NCI-H510A treated with DMSO at 0.1 percent for 48 hours (cell line): ENCODE measurements at regions not wholly inside any gene's neighbourhood (a gene's known extent, or its start where the extent isn't known, plus 50 kb on each side); places are given as distances from the start of the nearest gene placed in this dataset.
A peak's percentile ranks its signal among the peaks of the same experiment; 100 is the strongest.

ENCODE experiments used
- DNase-seq: peaks from one replicate; lab custom pipeline; 2025; lab: John Stamatoyannopoulos, UW

DNA sequence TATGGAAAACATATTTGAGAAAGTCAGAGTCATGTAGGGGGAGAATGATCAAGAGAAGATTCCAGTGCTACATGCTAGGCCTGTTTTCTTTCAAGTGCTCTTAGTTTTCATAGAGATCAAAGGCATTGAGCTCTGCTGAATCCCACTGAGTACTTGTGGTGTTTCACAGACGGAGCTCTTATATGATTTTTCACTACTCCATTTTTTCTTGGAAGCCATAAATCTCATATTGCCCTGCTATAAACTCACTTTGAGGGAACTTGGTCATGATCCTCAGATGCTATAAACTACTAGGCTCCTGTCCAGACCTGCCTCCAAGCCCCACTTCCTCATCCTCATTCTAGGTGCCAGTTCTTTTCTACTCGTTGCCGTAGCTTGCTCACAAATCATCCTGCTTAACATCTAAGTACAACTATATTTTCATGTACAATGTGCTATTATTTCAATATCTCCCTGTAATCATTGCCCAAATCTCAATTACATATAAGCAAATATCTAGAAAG lies 180.8 kb upstream of the CCDC179 start:
- DNase-seq = no peak

DNA sequence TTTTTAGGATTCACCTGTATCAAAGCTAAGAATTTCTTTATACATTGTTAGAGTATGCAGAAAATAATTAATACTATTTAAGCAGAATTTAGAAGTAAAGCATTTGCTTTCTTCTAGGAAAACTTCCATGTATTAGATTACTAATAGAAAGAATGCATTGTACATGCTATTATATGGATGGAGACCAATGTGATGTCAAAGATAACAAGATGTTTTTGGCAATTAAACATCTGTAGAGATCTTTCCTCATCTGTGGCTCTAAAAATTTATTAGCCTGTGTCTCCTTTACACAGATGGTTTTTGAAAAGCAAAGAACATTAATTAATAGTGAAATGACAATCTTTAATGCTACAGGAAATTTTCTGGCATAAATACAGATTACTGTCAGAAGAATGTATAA lies 198.4 kb upstream of the CCDC179 start:
- no peak for DNase-seq

DNA sequence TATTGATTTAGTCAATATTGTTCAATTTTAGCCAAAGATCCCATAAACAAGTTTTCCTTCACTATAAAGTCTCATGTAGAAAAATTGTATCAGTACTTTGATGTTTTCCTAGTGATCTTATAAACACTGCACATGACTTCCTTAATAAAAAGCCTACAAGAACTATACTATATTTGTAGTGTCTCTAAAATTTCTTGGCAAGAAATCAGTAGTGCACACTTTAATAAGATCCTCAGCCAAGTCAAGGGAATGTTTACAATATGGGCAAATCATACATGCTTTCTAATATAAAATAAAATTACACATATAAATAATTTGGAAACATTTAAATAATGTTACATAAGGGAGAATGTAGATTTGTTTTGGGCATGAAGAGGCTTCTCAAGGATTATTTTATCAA lies 203.0 kb upstream of the CCDC179 start:
- DNase-seq = no peak

DNA sequence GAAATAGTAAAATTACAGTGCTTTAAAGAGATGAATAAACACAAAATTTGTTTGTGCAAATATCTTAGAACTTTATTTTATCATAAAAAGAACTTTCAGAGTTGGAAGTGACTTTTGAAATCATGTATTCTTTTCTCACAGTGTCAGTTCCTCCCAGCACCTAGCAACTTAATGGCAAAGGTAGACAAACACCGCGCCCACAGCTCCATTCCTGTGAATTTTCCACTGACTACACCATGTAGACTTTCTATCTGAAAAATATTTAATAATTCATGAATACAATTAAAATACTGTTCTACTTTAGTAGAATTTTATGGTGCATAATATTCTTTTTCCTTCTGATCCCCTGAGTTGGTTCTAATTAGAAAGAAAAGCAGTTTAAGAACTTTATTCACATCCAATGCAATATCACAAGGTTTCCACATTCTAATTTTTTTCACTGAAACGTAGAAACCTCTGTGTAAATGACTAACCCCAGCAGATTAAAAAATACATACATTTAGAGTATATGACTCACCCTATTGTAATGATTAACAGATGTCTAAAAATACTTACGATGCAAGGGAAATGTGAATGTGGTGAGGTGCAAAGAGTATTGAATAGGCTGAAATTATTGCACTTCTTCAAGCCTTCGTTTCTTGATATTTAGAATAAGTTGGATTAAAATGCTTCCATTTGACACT lies 218.2 kb upstream of the CCDC179 start:
- no peak for DNase-seq

DNA sequence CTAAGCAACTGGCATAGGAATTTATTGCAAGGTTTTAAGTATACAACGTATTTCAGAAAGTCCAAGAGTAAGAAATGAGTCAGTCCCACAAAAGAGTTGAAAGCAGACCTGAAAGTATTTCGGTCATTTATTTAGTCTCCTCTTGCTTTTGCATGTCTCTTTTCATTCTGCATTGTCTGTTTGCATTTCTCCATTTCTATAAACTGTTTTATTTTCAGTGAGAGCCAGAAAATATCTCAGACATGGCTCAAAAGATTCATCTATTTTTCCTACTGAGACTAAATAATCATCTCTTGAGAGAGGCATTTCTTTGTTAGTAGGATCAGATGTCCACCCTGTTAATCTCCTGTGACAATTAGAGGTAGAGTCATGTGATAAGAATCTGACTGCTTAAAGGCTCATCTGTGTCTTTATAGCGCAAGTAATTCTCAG lies 219.1 kb upstream of the CCDC179 start:
- DNase-seq = no peak

DNA sequence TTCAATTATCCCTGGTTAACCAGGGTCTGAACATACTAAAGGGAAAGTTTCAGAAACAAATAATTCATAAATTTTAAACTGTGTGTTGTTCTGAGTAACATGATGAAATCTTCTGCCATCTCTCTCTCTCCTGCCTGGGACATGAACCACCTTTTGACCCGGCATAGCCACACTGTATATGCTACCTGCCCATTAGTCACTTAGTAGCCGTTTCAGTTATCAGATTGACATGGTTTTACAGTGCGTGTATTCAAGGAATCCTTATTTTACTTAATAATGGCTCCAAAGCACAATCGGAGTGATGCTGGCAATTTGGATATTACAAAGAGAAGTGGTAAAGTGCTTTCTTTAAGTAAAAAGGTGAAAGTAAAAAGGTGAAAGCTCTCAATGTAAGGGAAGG lies 227.1 kb upstream of the CCDC179 start:
- no peak for DNase-seq

DNA sequence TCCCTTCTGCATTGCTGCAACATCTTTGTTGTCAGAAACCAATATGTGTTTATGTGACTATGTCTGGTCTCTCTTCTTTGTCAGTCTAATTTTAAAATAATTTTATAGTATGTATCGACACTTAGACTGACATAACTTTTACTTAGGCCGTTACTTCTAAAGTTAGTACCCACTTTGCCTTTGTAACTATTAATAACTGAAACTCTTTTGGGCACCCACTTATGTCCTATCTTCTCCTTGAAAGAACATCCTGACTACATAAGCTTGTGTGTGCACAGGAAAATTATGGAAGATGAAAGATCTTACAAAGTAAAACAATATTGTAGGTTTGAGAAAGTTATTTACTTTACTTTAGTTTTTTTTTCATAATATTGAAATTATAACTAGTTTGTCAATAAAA lies 230.4 kb upstream of the CCDC179 start:
- no peak for DNase-seq

DNA sequence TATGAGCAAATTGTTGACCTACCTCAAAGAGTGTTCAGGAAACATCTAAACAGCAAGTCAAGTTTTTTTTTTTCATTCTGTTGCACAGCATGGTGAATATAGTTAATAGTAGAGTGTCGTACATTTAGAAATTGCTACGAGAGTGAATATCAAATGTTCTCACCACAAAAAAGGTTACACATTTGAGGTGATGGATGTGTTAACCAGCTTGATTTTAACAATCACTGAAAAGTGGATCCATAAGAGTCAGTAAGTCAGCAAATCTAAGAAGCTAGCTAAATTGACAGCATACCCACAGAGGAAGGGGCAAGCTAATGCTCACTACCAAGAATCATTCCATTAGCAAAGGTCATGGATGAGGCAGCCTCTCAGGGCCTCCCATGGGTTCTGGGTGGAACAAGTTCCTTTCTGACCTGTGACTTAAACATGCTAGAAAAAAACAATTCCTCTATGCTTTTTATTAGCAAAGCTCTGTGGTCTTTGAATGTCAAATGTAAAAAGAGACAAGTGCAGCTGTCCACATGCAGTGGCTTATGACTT lies 235.4 kb upstream of the CCDC179 start:
- no peak for DNase-seq

DNA sequence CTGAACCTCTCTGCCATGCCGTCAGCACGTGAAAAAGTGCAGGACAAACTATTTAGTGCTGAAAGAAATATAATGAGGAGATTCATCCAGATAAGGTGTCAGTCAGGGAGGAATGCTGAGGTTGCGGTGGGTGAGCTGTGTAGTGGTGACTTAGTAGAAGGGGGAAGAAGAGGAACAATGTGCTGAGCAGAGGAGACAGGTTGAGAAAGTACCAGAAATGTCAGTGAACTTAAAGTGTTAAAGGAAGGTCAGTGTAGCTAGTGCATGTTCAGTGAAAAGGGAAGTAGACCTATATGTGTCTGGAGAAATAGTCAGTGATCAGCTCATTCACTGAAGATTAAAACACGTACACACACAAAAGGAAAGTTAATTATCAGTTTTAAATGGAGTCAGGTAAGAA lies 237.6 kb upstream of the CCDC179 start:
- no peak for DNase-seq

DNA sequence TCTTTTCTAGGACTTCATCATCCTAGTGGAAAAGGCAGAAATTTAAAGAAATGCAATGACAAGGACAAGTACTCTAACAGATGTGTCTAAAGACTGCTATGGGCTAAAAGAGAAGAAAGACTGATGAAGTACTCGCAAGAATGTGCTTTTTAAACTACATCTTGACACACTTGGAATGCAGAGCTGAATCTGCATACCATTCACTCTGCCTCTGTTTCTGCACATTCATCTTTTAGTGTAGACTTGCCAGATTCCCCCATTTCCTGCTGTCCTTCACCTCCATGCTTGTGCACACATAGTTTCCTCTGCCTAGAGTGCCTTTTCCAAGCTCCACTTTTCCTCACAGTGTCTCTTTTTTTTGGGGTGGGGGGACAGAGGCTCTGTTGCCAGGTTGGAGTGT lies 239.0 kb upstream of the CCDC179 start:
- no peak for DNase-seq

DNA sequence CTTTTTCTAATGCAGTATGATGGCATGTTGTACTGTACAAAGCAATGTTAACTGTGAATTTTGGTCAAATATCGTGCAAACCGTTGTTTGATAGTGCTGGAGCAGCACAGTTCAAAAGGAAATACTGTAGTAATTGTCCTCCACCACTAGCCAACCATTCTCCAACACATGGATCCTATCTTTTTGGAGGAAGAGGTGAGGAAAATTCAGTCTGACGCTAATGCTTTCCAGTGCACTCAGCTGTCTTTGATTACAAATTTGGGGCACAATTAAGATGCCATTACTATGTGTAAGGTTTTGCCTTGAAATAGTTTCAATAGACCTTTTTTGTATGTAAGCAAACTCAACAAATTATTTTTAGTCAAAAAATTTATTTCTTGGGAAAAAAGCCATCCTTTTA lies 240.5 kb upstream of the CCDC179 start:
- no peak for DNase-seq

DNA sequence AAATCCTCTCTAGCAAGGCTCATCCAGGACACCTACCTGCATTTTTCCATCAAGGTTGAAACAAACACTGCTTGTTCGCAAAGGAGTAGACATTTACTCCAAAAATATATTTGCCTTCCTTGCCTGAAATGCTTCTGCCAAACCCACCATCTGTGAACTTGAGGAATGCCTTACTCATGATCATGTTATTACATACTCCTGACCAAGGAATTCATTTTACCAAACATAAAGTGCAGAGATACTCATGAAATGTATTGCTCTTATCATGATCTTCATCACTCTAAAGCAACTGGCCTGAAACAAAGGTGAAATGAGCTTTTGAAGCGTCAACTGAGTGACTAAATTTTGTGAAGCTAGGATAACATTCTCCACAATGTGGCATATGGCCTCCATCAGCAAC lies 243.1 kb upstream of the CCDC179 start:
- no peak for DNase-seq

DNA sequence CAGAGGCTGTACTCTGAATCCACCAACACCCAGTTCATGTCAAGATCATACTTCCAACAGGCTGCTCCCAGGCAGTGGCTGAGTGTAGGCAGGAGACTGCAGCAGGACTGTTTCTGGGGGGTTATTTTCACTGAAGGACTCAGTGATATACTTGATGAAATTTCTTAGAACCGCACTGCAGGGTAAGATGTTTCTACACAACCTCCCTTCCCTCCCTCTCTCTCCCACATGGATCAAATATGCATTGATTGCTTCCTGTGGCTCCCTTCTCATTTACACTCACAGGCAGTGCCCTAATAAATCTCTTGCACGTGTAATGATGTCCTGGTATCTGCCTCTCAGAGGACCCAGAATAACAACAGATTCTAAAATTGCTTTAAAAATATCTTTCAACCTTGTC lies 251.3 kb upstream of the CCDC179 start:
- DNase-seq = no peak

DNA sequence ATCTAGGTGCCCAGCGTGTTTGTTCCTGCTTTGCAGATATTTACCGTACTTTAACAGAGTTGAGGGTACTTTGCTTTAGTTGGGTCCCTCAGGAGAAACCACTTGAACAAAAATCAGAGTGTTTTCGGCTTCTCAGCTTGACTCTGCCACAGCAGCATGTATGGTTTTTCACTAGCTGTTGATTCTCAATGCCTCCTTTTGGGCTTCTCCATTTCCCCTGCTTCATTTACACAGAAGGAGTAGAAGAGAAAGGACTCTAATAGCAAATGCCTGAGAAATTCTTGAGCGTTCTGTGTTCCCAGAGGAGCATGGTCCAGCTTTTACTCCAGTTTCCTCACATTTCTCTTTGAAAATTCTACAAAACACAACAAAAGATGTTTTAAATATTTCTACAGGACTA lies 252.1 kb upstream of the CCDC179 start:
- DNase-seq = no peak

DNA sequence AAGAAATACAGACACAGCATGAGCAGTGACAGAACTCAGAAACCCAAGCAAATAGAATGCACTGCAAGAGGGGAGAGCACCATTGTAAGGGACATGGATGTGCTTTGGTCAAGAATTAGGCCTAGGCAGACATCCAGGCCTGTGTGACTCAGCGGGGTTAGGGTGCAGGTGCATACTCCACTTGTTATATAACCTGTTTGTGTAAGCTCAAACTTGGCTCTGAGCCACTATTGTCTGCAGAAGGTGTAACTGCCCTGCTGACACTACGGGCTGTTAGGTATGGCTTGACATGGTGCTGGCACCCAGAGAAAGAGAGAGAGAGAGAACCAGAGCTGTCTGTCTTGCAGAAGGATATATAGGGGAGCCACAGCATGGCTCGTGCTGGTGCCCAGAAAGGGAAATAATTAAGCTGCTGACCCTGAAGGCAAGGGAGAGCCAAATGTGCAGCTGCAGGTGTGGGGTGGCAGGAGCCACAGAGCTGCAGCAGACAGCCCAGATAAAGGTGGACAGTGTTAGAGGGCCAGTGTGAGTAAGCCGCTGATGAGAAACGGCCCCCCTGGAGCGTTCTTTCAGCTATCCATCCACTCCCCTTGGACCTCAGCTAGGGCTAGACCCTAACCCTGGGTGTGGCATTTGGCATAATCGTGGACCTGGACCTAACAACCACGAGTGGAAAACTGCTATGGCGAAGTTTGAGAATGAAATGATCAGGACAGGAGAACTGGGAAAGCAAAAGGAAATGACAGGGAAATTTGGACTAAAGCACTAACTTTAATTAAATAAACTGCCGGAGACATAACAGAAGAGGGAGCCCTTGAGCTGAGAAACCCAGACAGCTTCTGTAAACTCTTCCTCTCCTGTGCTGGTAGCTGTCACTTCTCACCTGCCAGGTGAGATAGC lies 253.0 kb upstream of the CCDC179 start:
- peak; percentile 78 for DNase-seq

DNA sequence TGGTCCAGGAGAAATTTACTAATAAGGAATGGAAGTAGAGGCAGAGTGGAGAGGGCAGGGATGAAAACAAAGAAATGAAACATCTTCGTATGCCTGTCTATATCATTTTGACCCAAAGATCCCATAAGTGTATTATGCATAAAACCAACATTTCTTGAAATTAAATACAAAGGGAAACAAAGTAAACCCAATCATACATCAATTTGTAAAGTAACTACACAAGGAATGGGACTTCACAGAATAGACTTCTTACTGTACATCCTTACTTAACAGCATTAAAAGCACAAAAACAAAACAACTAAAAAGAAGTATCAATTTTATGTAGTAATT lies 253.6 kb upstream of the CCDC179 start:
- DNase-seq = no peak

DNA sequence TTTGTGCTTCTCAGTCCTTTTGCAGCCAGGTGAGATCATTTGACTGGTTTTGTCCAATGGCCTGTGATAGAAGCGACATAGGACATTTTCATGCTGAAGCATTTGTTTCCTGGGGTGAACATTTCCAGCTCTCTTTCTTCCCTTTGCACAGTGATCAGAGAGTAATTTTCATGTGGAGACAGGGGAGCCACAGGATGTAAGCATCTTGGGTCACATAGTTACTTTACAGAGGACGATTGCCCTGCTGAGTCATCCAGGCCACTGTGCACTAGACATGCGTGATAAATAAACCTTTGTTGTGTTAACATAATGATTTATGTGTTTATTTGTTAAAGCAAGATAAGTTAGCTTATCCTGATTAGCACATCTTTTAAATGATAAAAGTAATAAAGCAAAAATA lies 263.5 kb upstream of the CCDC179 start:
- no peak for DNase-seq

DNA sequence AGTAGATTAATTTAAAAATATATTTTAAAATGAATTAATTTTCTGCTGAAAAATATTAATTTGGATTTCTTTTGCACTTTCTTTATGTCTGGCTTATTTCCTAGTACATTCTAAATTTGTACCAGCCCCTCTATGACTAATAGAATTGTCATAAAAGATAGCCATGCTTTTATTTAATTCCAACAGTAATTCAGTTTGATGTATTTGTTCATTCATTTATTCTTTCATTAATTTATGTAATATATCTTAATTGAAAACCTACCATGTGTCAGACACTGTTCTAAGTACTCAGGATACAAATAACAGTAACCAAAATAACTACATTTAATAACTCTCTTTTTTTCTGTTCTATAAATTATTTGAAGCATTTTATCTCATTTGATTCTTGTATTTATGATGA lies 264.0 kb upstream of the CCDC179 start:
- no peak for DNase-seq

DNA sequence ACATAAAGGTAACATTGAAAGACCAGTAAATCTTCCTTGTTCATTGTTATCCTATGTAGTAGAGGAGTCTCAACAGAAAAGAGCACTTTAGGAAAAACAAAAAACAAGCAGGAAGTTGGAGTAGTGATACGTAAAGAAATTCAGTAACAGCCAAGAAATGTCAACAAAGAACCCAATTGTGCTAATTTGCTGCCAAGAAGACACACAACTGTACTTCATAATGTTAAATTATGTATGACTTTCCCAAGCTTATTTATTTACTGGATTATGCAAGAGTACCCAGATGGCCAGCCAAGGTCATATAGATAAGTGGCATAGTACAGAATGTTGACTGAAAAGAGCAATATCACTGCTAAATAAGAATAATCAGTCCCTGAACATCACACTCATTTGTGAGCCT lies 264.7 kb upstream of the CCDC179 start:
- DNase-seq = no peak

DNA sequence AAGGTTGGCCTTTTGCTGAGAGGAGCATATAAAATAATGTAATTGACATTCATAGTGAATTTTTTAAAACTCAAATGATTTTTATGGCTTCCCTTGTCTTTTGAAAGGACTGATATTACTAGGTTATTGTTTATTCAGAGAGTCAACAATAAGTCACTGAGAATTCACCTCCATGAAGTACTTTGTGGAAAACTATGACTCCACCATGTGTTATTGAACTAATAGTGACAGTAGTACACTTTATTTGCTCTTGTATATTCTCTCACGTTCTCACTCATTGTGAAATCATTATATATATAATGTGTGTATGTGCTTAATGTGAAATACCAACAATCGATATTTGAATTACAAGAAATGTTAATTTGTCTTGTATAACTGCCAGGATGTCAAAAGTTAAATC lies 267.4 kb upstream of the CCDC179 start:
- DNase-seq = no peak

DNA sequence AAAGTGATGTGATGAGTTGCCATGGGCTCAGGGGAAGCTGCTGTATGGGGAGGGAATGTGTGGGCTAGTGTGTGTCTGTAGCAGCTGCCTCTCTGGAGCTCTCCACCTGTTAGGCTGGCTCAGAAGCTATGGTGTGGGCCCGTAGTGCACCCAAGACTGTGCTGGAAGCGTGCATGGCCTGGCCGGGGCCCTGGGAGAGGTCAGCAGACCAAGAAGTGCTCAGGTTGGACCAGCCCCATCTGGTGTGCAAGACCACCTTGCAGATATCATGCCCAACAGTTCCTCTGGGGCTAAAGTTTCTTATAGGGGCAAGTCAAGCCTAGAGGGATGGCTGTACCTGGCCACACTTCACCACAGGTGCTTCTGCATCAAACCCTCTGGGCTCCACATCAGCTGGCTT lies 274.4 kb upstream of the CCDC179 start:
- no peak for DNase-seq

DNA sequence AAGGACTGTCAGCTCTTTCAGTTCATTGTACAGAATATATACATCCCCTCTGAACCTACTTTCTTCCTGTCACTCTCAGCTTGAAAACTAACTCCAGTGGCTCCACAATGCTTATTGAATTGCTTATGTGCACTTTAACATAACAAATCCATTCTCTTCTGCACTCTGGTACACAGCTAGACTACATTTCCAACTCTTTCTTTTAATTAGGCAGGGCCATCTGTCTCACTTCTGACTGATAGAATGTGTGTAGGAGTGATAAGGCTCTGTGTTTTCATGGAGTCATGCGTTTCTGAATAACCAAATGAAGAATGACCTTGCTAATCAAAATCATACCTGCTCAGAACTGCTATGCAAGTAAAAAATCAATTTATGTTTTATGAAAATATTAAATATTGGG lies 278.5 kb upstream of the CCDC179 start:
- DNase-seq = no peak

DNA sequence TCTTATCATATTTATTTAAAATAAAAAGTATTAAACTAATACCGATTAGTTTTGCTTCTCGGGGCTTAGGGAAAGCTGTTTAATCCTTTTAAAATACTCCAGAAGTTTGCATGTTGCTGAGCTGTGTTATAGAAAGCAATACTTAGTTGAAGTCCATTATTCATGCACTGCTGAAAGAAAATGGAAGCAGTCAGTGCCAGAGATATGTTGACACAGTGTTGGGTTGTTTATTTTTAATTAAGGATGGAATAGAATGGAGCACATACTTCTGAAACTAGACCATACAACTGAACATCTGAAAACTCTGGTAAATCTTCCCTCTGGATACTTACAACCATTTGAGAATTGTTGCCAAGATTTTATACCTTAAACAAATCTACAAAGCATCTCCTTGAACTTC lies 282.7 kb upstream of the CCDC179 start:
- DNase-seq = peak; percentile 29
